AG08395 (cell line): ENCODE measurements at regions not wholly inside any gene's neighbourhood (a gene's known extent, or its start where the extent isn't known, plus 50 kb on each side); places are given as distances from the start of the nearest gene placed in this dataset.
"Not testable (repeated sequence)": the region's sequence is repeated elsewhere in the genome, so short reads cannot be mapped to it uniquely, and the experiment has no call there.

Source experiments
- DNase-seq: peaks from one replicate; pipeline ENCODE4 v3.0.0; 2012; ENCODE audit warnings: mixed read lengths, low spot score

- DNase-seq = no peak
Measured at GRCh38 chr5:91841423-91841822, 458.3 kb upstream of the ARRDC3 start.

- no peak for DNase-seq
Measured at GRCh38 chr5:91840412-91840811, 457.3 kb upstream of the ARRDC3 start.

GRCh38 chr5:91839721-91840120 is 456.6 kb upstream of the ARRDC3 start:
- no peak for DNase-seq

- DNase-seq = no peak
Measured at GRCh38 chr5:91839233-91839632, 456.1 kb upstream of the ARRDC3 start.

- no peak for DNase-seq
Measured at GRCh38 chr5:91830361-91830953, 447.3 kb upstream of the ARRDC3 start.

- DNase-seq = no peak
Measured at GRCh38 chr5:91825618-91826017, 442.5 kb upstream of the ARRDC3 start.

- DNase-seq = no peak
Measured at GRCh38 chr5:91824406-91824805, 441.3 kb upstream of the ARRDC3 start.

- DNase-seq = no peak
Measured at GRCh38 chr5:91820874-91821273, 437.8 kb upstream of the ARRDC3 start.

GRCh38 chr5:91816681-91817080 is 433.6 kb upstream of the ARRDC3 start:
- no peak for DNase-seq

- no peak for DNase-seq
Measured at GRCh38 chr5:91797576-91797975, 414.5 kb upstream of the ARRDC3 start.

GRCh38 chr5:91794856-91795548 is 411.9 kb upstream of the ARRDC3 start:
- no peak for DNase-seq

- no peak for DNase-seq
Measured at GRCh38 chr5:91794455-91794854, 411.3 kb upstream of the ARRDC3 start.

- DNase-seq = no peak
Measured at GRCh38 chr5:91787718-91788117, 404.6 kb upstream of the ARRDC3 start.

- DNase-seq = no peak
Measured at GRCh38 chr5:91777671-91778070, 394.6 kb upstream of the ARRDC3 start.

- no peak for DNase-seq
Measured at GRCh38 chr5:91776249-91776648, 393.1 kb upstream of the ARRDC3 start.

GRCh38 chr5:91770400-91770799 is 387.3 kb upstream of the ARRDC3 start:
- DNase-seq = no peak

- not testable (repeated sequence) for DNase-seq
Measured at GRCh38 chr5:91757383-91757782, 374.3 kb upstream of the ARRDC3 start.

GRCh38 chr5:91754990-91755389 is 371.9 kb upstream of the ARRDC3 start:
- no peak for DNase-seq

GRCh38 chr5:91744470-91744869 is 361.4 kb upstream of the ARRDC3 start:
- DNase-seq = not testable (repeated sequence)

GRCh38 chr5:91742550-91742949 is 359.4 kb upstream of the ARRDC3 start:
- no peak for DNase-seq

- no peak for DNase-seq
Measured at GRCh38 chr5:91741764-91742505, 358.8 kb upstream of the ARRDC3 start.

- no peak for DNase-seq
Measured at GRCh38 chr5:91730026-91730425, 346.9 kb upstream of the ARRDC3 start.

- DNase-seq = no peak
Measured at GRCh38 chr5:91727463-91727862, 344.3 kb upstream of the ARRDC3 start.
